Gastrocnemius medialis (tissue), 4 donors: ENCODE measurements at regions not wholly inside any gene's neighbourhood (a gene's known extent, or its start where the extent isn't known, plus 50 kb on each side); places are given as distances from the start of the nearest gene placed in this dataset.

Experiments used
- ATAC-seq, 2 donors: fragments of 150-250 bp; one replicate each; pipeline ENCODE4 v1.9.1; 2016
- DNase-seq, 2 donors: peaks; one replicate each; pipeline ENCODE4 v3.0.0-alpha.2; 2019
- H3K27ac ChIP-seq, 4 donors: fragments of 200-600 bp; sonication (generic); 1 replicate in 1 of 4; 2 replicates in 3 of 4; pipeline ENCODE4 v1.5.1; 2016 to 2018; ENCODE audit warnings: mild to moderate bottlenecking in 2 of 4, moderate library complexity in 1 of 4
- H3K27me3 ChIP-seq, 3 donors: fragments of 200-600 bp; sonication (generic) in 2 of 3; 1 replicate in 1 of 3; 2 replicates in 2 of 3; pipeline versions ENCODE4 v1.5.1 to v1.6.0; 2016 to 2019; ENCODE audit warnings: mild to moderate bottlenecking in 1 of 3, moderate library complexity in 1 of 3
- H3K36me3 ChIP-seq, 2 donors: fragments of 200-600 bp; sonication (generic) in 1 of 2; one replicate each; pipeline ENCODE4 v1.5.1; 2017 to 2018
- H3K4me1 ChIP-seq, 2 donors: fragments of 200-600 bp; sonication (generic) in 1 of 2; one replicate each; pipeline ENCODE4 v1.5.1; 2016 to 2017; ENCODE audit warnings: mild to moderate bottlenecking in 2 of 2
- H3K4me3 ChIP-seq, 4 donors: fragments of 200-600 bp; sonication (generic) in 3 of 4; 1 replicate in 1 of 4; 2 replicates in 3 of 4; pipeline ENCODE4 v1.5.1; 2016 to 2019; ENCODE audit warnings: mild to moderate bottlenecking in 2 of 4
- H3K9me3 ChIP-seq, 3 donors: fragments of 200-600 bp; sonication (generic) in 2 of 3; 1 replicate in 1 of 3; 2 replicates in 2 of 3; pipeline ENCODE4 v1.5.1; 2016 to 2019
- CTCF ChIP-seq, 5 experiments: fragments of 450-650 bp in 3 of 5; fragments of 200-600 bp in 2 of 5; sonication (generic) in 2 of 5; IDR thresholded peaks in 4 of 5; conservative IDR thresholded peaks in 1 of 5; 1 replicate in 4 of 5; 2 replicates in 1 of 5; pipeline ENCODE4 v1.5.1; 2016 to 2019; ENCODE audit warnings: antibody characterized with exemption in 5 of 5, mild to moderate bottlenecking in 3 of 5, moderate library complexity in 3 of 5
- POLR2A ChIP-seq, 2 donors: fragments of 450-650 bp; IDR thresholded peaks; one replicate each; pipeline ENCODE4 v1.6.1; 2017; ENCODE audit warnings: antibody characterized with exemption in 2 of 2, mild to moderate bottlenecking in 2 of 2, moderate library complexity in 2 of 2
- in situ Hi-C, 4 donors: fragments of 200-750 bp; cut with MboI; loops; one replicate each; pipeline versions ENCODE4 v1.15.0 to v1.8.0; 2017; ENCODE audit warnings: low sequenced_read_pairs in 4 of 4
- intact Hi-C: fragments of 100-400 bp; cut with DNase I; formaldehyde crosslinking; loops from one replicate; pipeline ENCODE4 v1.15.1; 2023; ENCODE audit warnings: low total_unique reads

GRCh38 chr14:84726471-84726870 lies 803.5 kb upstream of the FLRT2 start:
- intact Hi-C loops = no loop called here
- TF ChIP-seq POLR2A (IDR thresholded peaks at IDR 0.05) (no peak), CTCF (IDR thresholded peaks at IDR 0.05 in 4 of 5, conservative IDR thresholded peaks at IDR 0.05 in 1 of 5) (no peak)
- in situ Hi-C loops = no loop called here

DNA sequence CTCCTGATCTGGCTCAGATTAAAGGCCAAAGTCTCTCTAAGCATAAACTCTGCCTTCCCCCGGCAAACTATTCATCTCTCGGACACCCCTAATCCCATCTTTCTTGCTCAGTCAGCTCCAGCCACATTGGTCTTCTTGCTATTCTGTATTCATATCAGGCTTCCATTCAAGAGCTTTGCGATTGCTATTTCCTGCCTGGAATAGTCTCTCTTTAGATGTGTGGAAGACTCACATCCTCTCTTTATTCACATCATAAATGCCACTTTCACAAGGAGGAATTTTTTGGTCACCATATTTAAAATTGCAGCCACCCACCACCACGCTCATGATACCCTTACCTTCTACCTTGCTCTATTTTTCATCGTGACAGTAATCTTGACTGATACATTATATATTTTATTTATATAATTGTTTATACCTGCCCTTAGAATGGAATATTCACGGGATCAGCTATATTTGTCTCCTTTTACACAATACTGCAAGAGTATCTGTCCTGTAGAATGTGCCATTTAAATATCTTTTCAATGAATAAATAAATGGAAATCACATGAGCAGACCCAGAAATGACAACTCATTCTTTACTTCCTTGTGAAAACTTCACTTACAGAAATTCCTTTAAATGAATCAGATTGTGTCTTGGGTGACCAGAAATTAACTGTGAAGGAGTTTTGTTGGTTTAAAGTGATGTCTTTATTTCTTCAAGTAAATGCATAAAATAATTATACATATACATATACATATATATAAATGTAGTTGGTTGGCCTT lies 780.6 kb upstream of the FLRT2 start:
- intact Hi-C loops (no loop called here), in situ Hi-C loops (no loop called here)
- Histone ChIP-seq H3K9me3 (no peaks in the 10 kb centered on the region), H3K27me3 (no peaks in the 10 kb centered on the region), H3K36me3 (no peaks in the 10 kb centered on the region), H3K4me1 (no peaks in the 10 kb centered on the region), H3K27ac (no peak overlapping the region), H3K4me3 (no peak overlapping the region)
- ATAC-seq (no peak), DNase-seq (no peak)
- TF ChIP-seq CTCF (IDR thresholded peaks at IDR 0.05 in 4 of 5, conservative IDR thresholded peaks at IDR 0.05 in 1 of 5) (no peak), POLR2A (IDR thresholded peaks at IDR 0.05) (no peak)

More at GRCh38 chr14:84726471-84726870, 803.5 kb upstream of the FLRT2 start:
- no peaks in the 10 kb centered on the region for H3K4me1 ChIP-seq
- ATAC-seq (no peak), DNase-seq (no peak)
- H3K4me3 ChIP-seq = no peak overlapping the region
- H3K36me3 ChIP-seq = no peaks in the 10 kb centered on the region
- H3K27me3 ChIP-seq = no peaks in the 10 kb centered on the region
- no peaks in the 10 kb centered on the region for H3K9me3 ChIP-seq
- H3K27ac ChIP-seq = no peak overlapping the region

DNA sequence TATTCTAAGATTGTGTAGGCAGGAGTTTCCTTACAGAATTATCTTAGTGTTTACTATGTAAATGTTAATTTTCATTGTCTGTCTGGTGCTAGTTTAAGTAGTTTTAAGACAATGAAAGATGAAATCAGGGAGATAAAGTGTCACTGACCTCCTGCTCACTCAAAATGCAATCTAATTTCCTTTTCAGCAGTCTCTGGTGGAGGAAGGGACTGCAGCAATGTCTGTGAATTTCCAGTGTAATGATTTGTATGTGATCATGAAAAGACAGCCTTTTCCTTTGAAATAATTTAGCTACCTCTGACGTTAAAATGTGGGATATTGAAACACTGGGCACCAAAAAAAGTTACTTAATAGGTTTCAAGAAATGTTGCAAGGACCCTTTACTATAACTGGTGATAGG lies 779.7 kb upstream of the FLRT2 start:
- Histone ChIP-seq H3K36me3 (no peaks in the 10 kb centered on the region), H3K4me3 (no peak overlapping the region), H3K4me1 (no peaks in the 10 kb centered on the region), H3K27ac (no peak overlapping the region), H3K9me3 (no peaks in the 10 kb centered on the region), H3K27me3 (no peaks in the 10 kb centered on the region)
- intact Hi-C loops = no loop called here
- in situ Hi-C loops = no loop called here
- ATAC-seq (no peak), DNase-seq (no peak)
- TF ChIP-seq POLR2A (IDR thresholded peaks at IDR 0.05) (no peak), CTCF (IDR thresholded peaks at IDR 0.05 in 4 of 5, conservative IDR thresholded peaks at IDR 0.05 in 1 of 5) (no peak)

GRCh38 chr14:84750763-84751554 lies 779.0 kb upstream of the FLRT2 start:
- DNase-seq (no peak), ATAC-seq (no peak)
- no peak for TF ChIP-seq CTCF (IDR thresholded peaks at IDR 0.05 in 4 of 5, conservative IDR thresholded peaks at IDR 0.05 in 1 of 5)
- TF ChIP-seq POLR2A (IDR thresholded peaks at IDR 0.05) = no peak
- Histone ChIP-seq H3K27ac (no peak overlapping the region), H3K27me3 (no peaks in the 10 kb centered on the region), H3K9me3 (no peaks in the 10 kb centered on the region), H3K4me1 (no peaks in the 10 kb centered on the region), H3K36me3 (no peaks in the 10 kb centered on the region), H3K4me3 (no peak overlapping the region)
- intact Hi-C loops (no loop called here), in situ Hi-C loops (no loop called here)
